Common myeloid progenitor, CD34-positive (primary cell): ENCODE measurements at regions not wholly inside any gene's neighbourhood (a gene's known extent, or its start where the extent isn't known, plus 50 kb on each side); places are given as distances from the start of the nearest gene placed in this dataset.

ENCODE experiments used
- CTCF ChIA-PET: fragments of 350-600 bp; sonication (Branson Sonifier 250); formaldehyde crosslinking; loops from one replicate; lab custom pipeline; 2021; ENCODE audit warnings: antibody characterized with exemption; lab: Charles Lee
- POLR2A ChIA-PET: fragments of 350-600 bp; sonication (Branson Sonifier 250); formaldehyde crosslinking; loops from one replicate; lab custom pipeline; 2021; ENCODE audit warnings: antibody characterized with exemption; lab: Charles Lee
- DNase-seq, 3 donors: peaks; one replicate each; pipeline versions ENCODE4 v3.0.0 to v3.0.0-alpha.2; 2013
- H3K27ac ChIP-seq, 2 experiments: 1 replicate in 1 of 2; 2 replicates in 1 of 2; pipeline ENCODE4 v1.7.0; 2013; ENCODE audit warnings: inconsistent platforms in 2 of 2, low read length in 2 of 2, mild to moderate bottlenecking in 2 of 2, low read depth in 1 of 2, moderate library complexity in 1 of 2; ENCODE audit not compliant: severe bottlenecking in 2 of 2, insufficient read depth in 1 of 2, poor library complexity in 1 of 2
- H3K27me3 ChIP-seq, 5 experiments: replicated peaks in 2 of 5; 1 replicate in 3 of 5; 2 replicates in 2 of 5; pipeline versions ENCODE4 v1.6.1 to v1.7.0; 2013; ENCODE audit warnings: low read length in 4 of 5, mild to moderate bottlenecking in 2 of 5, moderate library complexity in 2 of 5, inconsistent platforms in 1 of 5; ENCODE audit not compliant: insufficient read depth in 5 of 5, control insufficient read depth in 4 of 5
- H3K36me3 ChIP-seq, 4 experiments: 1 replicate in 2 of 4; 2 replicates in 2 of 4; pipeline versions ENCODE4 v1.6.1 to v1.7.0; 2013; ENCODE audit warnings: low read length in 3 of 4, control low read depth in 1 of 4, mild to moderate bottlenecking in 1 of 4; ENCODE audit not compliant: control insufficient read depth in 4 of 4, insufficient read depth in 4 of 4
- H3K4me1 ChIP-seq, 4 experiments: 1 replicate in 3 of 4; 2 replicates in 1 of 4; pipeline versions ENCODE4 v1.6.1 to v1.7.1; 2013; ENCODE audit warnings: low read length in 3 of 4, mild to moderate bottlenecking in 3 of 4, control low read depth in 1 of 4, inconsistent platforms in 1 of 4, moderate library complexity in 1 of 4; ENCODE audit not compliant: control insufficient read depth in 4 of 4, insufficient read depth in 4 of 4; ENCODE audit errors: control extremely low read depth in 1 of 4
- H3K4me3 ChIP-seq, 7 experiments: 1 replicate in 4 of 7; 2 replicates in 3 of 7; pipeline versions ENCODE4 v1.5.1 to v1.7.0; 2013; ENCODE audit warnings: mild to moderate bottlenecking in 7 of 7, low read length in 6 of 7, moderate library complexity in 6 of 7, inconsistent platforms in 2 of 7, low read depth in 2 of 7, control low read depth in 1 of 7; ENCODE audit not compliant: insufficient read depth in 4 of 7, control insufficient read depth in 1 of 7; ENCODE audit errors: extremely low read depth in 1 of 7
- H3K9me3 ChIP-seq, 5 experiments: 1 replicate in 4 of 5; 2 replicates in 1 of 5; pipeline versions ENCODE4 v1.6.1 to v1.7.1; 2013; ENCODE audit warnings: low read length in 4 of 5, mild to moderate bottlenecking in 2 of 5, inconsistent platforms in 1 of 5, low read depth in 1 of 5, moderate library complexity in 1 of 5; ENCODE audit not compliant: control insufficient read depth in 4 of 5, insufficient read depth in 2 of 5; ENCODE audit errors: control extremely low read depth in 1 of 5
- WGBS: methylation state at CpG from one replicate; pipeline ENCODE4 v1.1.5; 2013; ENCODE audit not compliant: insufficient coverage; 5-methylcytosine and 5-hydroxymethylcytosine counted together

- H3K4me3 ChIP-seq: no peak overlapping the region
- ChIA-PET CTCF (no interaction called here), POLR2A (no interaction called here)
- no peak overlapping the region for H3K27ac ChIP-seq
- no peaks in the 10 kb centered on the region for H3K9me3 ChIP-seq
- H3K4me1 ChIP-seq: no peaks in the 10 kb centered on the region
- WGBS: 71% methylated on average over 4 of the region's 4 CpGs
- H3K36me3 ChIP-seq: no peaks in the 10 kb centered on the region
- no peak for DNase-seq
- H3K27me3 ChIP-seq: no peaks in the 10 kb centered on the region
Observed at GRCh38 chrX:103441878-103442535, 65.7 kb downstream of the BEX3 start.

- Histone ChIP-seq H3K27ac (no peak overlapping the region), H3K4me1 (no peaks in the 10 kb centered on the region), H3K9me3 (no peaks in the 10 kb centered on the region), H3K27me3 (no peaks in the 10 kb centered on the region), H3K36me3 (no peaks in the 10 kb centered on the region), H3K4me3 (no peak overlapping the region)
- ChIA-PET POLR2A (no interaction called here), CTCF (no interaction called here)
- no peak for DNase-seq
- 85% methylated on average over 5 of the region's 6 CpGs for WGBS
Observed at GRCh38 chrX:103442536-103442901, 66.2 kb downstream of the BEX3 start.

GRCh38 chrX:103446665-103447302 is 70.4 kb downstream of the BEX3 start:
- Histone ChIP-seq H3K9me3 (no peaks in the 10 kb centered on the region), H3K4me1 (no peaks in the 10 kb centered on the region), H3K27me3 (no peaks in the 10 kb centered on the region), H3K4me3 (no peak overlapping the region), H3K36me3 (peaks cover 0 to 2% (median 0%) of the 10 kb centered on the region in 4 experiments), H3K27ac (no peak overlapping the region)
- peak in 2 of 3 donors; percentile 5 for DNase-seq
- POLR2A ChIA-PET: interaction anchor here (0.6 kb wide), 1 partner anchor 56 kb away, joined by 6 read pairs; no protein-coding TSS in a partner anchor
- no CpG with 5 or more reads among the region's 2 CpGs for whole genome bisulfite sequencing
- CTCF ChIA-PET: no interaction called here
